Astrocyte (in vitro differentiated cells and primary cell): ENCODE measurements at regions not wholly inside any gene's neighbourhood (a gene's known extent, or its start where the extent isn't known, plus 50 kb on each side); places are given as distances from the start of the nearest gene placed in this dataset.
"Not testable (repeated sequence)": the region's sequence is repeated elsewhere in the genome, so short reads cannot be mapped to it uniquely, and the experiment has no call there.

Source experiments
- CTCF ChIP-seq: IDR thresholded peaks from 2 replicates; pipeline ENCODE4 v1.5.1; 2011; ENCODE audit warnings: low read depth, mild to moderate bottlenecking, inconsistent platforms, low read length, moderate library complexity; ENCODE audit not compliant: insufficient read depth
- EZH2 ChIP-seq: IDR thresholded peaks from 2 replicates; pipeline ENCODE4 v1.6.1; 2012; ENCODE audit warnings: mild to moderate bottlenecking, low read length, inconsistent platforms; ENCODE audit not compliant: insufficient read depth

GRCh38 chr1:114242531-114243210 lies 89.0 kb upstream of the SYT6 start:
- not testable (repeated sequence) for TF ChIP-seq CTCF, EZH2
